GM21526 (cell line): ENCODE measurements at regions not wholly inside any gene's neighbourhood (a gene's known extent, or its start where the extent isn't known, plus 50 kb on each side); places are given as distances from the start of the nearest gene placed in this dataset.
"Not testable (repeated sequence)": the region's sequence is repeated elsewhere in the genome, so short reads cannot be mapped to it uniquely, and the experiment has no call there.

Source experiments
- ATAC-seq: cut with Tn5 transposase; IDR thresholded peaks from one replicate; pipeline ENCODE4 v1.9.1; 2021; ENCODE audit warnings: moderate library complexity; ENCODE audit not compliant: unreplicated experiment, low FRiP score

- no peak for ATAC-seq
Measured at GRCh38 chr17:62160816-62161215, 95.7 kb upstream of the MED13 start.

DNA sequence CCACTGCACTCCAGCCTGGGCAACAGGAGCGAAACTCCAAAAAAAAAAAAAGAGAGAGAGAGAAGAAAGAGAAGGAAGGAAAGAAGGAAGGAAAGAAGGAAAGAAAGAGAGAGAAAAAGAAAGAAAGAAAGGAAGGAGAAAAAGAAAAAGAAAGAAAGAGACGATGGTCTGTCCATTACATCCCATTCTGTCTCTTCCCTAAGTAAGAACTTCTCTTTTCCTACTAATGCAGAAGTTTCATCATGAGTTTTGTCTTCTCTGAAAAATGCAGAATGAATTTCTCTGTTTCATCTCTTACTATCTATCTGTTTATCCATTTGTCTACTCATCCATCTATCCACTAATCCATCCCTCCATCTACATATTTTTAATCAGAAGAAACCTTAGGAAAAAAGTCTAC lies 94.9 kb upstream of the MED13 start:
- no peak for ATAC-seq

DNA sequence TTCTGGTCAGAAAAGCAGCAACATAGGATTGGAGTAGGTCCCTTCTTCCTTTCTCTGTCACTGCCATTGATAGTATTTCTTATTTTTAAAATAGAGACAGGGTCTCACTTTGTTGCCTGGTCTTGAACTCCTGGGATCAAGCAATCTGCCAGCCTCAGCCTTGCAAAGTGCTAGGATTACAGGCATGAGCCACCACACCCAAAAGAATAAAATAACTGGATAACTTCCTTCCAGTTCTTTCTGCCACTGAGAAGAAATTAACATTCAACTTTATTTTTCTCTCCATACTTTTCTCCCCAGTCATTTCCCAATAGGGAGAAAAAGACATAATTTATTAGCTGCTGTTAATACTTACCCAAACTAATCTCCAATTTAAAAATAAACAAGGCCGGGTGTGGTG lies 91.9 kb upstream of the MED13 start:
- no peak for ATAC-seq

GRCh38 chr17:62154909-62155308 lies 89.8 kb upstream of the MED13 start:
- no peak for ATAC-seq

- no peak for ATAC-seq
Measured at GRCh38 chr17:62150471-62150870, 85.4 kb upstream of the MED13 start.

DNA sequence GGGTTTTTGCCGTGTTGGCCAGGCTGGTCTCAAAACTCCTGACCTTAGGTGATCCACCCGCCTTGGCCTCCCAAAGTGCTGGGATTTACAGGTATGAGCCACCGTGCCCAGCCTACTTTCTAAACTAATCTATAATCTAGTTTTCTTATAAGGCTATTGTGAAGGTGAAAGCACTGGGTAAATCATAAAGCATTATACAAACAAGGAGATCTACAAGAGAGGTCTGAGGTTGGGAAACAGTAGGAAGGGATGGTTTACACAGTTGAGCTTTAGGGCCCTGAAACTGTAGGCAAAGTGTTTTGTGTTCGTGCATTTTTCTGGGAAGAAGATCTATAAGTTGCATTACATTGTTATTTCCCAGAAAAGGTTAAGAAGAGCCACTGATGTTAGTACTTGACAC lies 84.9 kb upstream of the MED13 start:
- ATAC-seq, result no peak

- no peak for ATAC-seq
Measured at GRCh38 chr17:62147284-62147683, 82.2 kb upstream of the MED13 start.

DNA sequence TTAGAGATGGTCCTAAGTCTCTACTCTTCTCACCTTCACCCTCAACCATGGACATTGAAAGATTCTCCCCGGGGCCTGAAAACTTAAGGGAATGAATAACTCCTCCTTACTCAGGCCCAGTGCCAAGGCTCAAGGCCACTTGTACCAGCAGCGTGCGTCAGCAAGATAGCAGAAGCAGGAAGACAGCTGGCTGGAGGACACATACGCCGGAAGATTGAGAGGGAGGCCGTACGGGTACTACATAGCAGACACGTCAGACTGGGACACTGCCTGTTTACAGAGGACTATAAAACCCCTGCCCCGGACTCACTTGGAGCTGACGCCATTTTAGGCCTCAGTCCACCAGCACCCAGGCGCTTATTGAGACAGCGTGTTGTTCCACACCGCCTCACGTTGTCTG lies 75.8 kb upstream of the MED13 start:
- no peak for ATAC-seq

- ATAC-seq, result no peak
Measured at GRCh38 chr17:62140376-62140775, 75.3 kb upstream of the MED13 start.

- ATAC-seq, result not testable (repeated sequence)
Measured at GRCh38 chr17:62139690-62140354, 74.7 kb upstream of the MED13 start.

DNA sequence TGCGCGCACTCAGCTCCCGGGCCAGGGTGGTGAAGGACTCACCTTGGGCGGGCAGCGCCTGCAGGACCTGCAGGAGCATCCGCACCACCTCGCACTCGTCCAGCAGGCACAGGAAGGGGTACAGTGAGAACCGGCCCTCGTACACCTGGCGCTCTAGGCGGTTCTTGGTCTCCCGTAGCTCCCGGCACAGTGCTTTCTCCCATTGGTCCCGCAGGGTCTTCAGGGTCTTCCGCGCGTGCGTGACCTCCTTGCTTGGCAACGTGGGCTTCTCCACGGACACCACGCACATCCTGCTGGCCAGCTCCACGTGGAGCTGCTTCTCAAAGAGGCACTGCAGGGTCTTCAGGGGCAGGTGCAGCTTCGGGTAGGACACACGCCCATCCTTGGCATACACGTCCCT lies 74.1 kb upstream of the MED13 start:
- no peak for ATAC-seq

- ATAC-seq, result not testable (repeated sequence)
Measured at GRCh38 chr17:62138676-62139121, 73.6 kb upstream of the MED13 start.

GRCh38 chr17:62137734-62138624 lies 72.9 kb upstream of the MED13 start:
- not testable (repeated sequence) for ATAC-seq

- not testable (repeated sequence) for ATAC-seq
Measured at GRCh38 chr17:62137013-62137733, 72.1 kb upstream of the MED13 start.

DNA sequence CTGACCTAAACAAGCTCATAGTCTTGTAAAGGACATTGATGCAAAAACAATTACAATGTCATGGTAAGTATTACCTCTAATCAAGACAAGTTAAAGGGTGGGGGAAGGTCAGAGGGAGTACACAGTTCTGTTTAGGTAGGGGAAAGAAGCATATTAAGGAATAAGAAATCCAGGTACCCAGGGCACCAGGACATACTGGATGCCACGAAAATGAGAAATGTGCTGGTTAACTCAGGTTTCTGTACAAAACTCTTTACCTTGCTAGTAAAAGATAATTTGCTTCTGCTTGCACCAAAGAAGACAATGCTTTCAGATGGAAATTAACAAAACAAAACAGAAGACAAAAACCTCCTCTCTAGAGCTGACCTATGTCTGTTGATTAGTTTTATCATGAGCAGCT lies 70.7 kb upstream of the MED13 start:
- no peak for ATAC-seq

DNA sequence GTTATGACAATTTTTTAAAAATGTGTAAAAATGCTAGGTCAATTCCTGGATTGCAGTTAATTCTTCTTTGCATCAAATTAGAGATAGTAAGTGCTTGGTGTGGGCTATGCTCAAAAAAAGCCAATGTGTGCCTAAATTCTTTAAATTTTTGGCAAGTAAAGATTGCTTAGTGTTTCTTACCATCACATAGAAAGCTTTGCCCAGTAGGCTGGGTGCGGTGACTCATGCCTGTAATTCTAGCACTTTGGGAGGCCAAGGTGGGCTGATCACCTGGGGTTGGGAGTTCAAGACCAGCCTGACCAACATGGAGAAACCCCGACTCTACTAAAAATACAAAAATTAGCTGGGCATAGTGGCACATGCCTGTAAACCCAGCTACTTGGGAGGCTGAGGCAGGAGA lies 70.0 kb upstream of the MED13 start:
- not testable (repeated sequence) for ATAC-seq

DNA sequence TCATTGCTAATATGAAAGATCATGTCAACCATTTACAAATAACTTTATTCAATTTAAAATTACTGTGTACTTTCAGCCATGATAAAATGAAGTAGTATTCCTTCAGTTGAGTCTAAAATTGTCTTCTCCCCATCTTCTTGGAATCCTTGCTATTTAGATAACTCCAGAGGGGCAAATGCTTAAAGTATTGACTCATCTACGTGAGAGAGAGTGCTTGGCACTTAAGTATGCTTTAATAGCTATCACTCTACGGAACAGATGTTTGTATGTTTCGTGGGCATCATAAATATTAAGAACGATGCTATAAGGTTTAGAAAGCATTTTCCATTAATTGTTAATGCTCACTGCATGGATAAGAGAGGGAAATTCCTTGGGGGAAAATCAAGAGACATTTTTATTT lies 69.3 kb upstream of the MED13 start:
- no peak for ATAC-seq

- ATAC-seq, result not testable (repeated sequence)
Measured at GRCh38 chr17:62131271-62131670, 66.2 kb upstream of the MED13 start.

DNA sequence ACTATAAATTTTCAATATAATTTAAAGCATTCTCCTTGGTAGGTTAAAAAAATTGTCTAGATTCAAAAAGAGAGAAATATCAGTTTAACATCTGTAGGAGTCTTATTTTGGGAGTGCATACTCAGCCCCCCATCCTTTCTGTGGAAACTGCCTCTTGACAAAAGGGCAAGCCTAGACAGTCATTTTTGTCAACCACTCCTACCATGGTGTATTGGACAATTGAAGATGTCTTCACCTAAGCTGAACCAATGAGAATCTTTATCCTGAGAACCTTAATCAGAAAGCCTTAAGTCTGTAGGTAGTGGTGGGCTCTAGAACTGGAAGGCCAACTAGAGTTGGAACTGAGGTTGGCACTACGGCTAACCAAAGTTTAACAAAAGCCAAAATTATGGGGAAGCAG lies 65.7 kb upstream of the MED13 start:
- ATAC-seq, result no peak

DNA sequence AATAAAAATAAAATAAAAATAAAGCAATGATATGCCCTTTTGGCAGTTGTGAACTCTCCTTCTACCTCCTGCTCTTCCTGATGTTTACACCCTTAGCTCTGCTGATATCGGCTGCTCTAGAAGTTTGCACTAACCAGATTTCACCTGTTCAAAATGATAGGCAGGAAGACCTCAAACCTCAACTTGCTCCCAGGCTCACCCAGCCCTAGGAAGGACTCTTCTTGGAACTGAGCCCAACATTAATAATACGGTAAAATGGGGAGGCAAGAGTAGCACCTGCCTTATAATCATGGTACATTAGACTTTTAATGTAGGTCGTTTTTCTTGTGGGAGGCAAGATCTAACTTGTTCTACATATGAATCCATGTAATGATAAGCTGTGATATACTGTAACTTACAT lies 61.2 kb upstream of the MED13 start:
- no peak for ATAC-seq

GRCh38 chr17:62125307-62125706 lies 60.2 kb upstream of the MED13 start:
- ATAC-seq, result no peak
